NCI-H2196 (cell line): ENCODE measurements at regions not wholly inside any gene's neighbourhood (a gene's known extent, or its start where the extent isn't known, plus 50 kb on each side); places are given as distances from the start of the nearest gene placed in this dataset.
"Not testable (repeated sequence)": the region's sequence is repeated elsewhere in the genome, so short reads cannot be mapped to it uniquely, and the experiment has no call there.

Experiments
- DNase-seq: peaks from one replicate; lab custom pipeline; 2025; ENCODE audit not compliant: unreplicated experiment; lab: John Stamatoyannopoulos, UW

DNA sequence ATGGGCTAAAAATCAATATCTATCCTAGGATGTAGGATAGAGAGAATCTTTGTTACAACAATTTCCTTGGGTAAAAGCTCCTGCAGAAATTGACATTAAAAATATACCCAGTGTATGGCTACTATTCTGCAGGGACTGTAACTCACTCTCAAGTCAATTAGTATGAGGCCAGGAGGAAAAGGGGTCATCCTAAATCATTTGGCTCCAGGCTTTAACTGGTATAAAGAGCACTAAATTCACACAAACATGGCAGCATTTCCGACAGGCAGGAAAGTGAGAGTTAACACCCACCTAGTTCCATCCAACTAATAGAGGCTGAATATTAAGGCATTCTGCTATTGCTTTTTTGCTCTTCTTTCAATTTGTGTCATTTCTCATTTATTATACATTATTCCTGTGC lies 218.6 kb upstream of the C1orf87 start:
- no peak for DNase-seq

DNA sequence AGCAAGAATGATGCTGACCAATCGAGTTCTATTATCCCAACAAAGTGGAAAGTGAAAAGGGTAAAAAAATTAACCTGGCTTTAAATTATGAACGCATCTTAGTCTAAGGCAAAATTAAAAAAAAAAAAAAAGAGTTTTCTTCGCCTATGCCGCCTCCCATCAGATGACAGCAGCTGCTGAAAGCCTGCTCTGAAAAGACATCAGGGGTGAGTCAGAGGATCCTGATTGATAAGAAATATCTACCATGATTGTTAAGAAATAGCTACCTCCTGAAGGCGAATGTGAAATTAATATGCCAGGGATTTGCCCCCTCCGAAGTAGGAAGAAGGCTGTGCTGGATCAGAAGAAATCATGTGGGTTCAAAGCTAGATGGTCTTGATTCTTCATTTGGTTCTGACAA lies 216.8 kb upstream of the C1orf87 start:
- no peak for DNase-seq

GRCh38 chr1:60287536-60287935 lies 214.0 kb upstream of the C1orf87 start:
- DNase-seq: no peak

DNA sequence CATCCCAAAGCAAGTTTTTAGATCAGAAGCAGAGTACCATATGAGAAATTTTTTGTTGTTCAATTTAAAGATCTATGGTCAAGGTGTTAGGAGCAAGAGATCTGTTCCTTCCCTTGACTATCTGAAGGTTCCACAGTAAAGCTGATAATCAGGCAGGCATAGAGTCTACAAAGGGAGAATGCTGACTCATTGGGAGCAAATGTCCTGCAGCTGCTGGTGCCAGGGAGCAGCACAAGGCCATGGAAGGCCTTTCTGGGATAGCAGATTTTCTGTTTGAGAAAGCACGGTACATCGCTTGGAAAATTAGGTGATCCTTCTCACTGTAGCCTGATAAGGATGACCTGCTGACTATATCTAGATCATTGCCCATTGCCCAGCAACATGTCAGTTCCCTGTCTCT lies 210.1 kb upstream of the C1orf87 start:
- DNase-seq: no peak

GRCh38 chr1:60281360-60281932 lies 207.9 kb upstream of the C1orf87 start:
- peak; percentile 69 for DNase-seq

- no peak for DNase-seq
These were observed 207.2 kb upstream of the C1orf87 start for GRCh38 chr1:60280819-60281218.

GRCh38 chr1:60280256-60280655 lies 206.7 kb upstream of the C1orf87 start:
- no peak for DNase-seq

- no peak for DNase-seq
These were observed 206.2 kb upstream of the C1orf87 start for GRCh38 chr1:60279798-60280197.

DNA sequence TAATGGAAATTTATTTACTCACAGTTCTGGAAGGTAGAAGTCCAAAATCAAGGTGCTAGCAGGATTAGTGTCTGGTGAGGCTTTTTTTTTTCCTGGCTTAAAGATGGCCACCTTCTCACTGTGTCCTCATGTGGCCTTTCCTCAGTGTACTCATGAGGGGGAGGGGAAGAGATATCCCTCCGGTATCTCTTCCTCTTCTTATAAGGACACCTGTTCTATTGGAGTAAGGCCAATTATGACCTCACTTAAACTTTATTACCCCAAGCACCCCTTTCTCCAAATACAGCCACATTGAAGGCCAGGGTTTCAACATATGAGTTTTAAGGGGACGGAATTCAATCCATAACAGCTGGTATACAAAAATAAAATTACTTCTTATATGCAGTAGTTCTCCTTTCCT lies 203.7 kb upstream of the C1orf87 start:
- DNase-seq: peak; percentile 39

GRCh38 chr1:60274422-60275290 lies 201.1 kb upstream of the C1orf87 start:
- no peak for DNase-seq

DNA sequence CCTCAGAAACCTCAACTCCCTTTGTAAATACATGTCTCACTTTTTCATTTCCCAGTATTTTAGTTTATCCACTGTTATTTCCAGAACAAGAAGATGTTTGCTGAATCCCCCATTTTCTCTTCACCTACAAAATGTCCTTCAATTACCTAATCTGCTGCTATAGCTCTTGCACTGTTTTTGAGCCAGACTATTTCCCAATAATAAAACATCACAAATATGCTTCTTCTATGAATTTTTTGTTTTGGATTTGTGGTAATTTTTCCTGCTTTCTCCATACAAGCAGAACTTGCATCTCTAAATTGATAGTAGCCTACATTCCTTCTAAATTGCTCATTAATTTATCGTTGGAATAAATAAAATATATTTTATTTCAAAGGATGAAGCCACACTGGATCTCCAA lies 199.6 kb upstream of the C1orf87 start:
- no peak for DNase-seq

GRCh38 chr1:60271041-60271440 lies 197.5 kb upstream of the C1orf87 start:
- DNase-seq: no peak

GRCh38 chr1:60268451-60268850 lies 194.9 kb upstream of the C1orf87 start:
- no peak for DNase-seq

DNA sequence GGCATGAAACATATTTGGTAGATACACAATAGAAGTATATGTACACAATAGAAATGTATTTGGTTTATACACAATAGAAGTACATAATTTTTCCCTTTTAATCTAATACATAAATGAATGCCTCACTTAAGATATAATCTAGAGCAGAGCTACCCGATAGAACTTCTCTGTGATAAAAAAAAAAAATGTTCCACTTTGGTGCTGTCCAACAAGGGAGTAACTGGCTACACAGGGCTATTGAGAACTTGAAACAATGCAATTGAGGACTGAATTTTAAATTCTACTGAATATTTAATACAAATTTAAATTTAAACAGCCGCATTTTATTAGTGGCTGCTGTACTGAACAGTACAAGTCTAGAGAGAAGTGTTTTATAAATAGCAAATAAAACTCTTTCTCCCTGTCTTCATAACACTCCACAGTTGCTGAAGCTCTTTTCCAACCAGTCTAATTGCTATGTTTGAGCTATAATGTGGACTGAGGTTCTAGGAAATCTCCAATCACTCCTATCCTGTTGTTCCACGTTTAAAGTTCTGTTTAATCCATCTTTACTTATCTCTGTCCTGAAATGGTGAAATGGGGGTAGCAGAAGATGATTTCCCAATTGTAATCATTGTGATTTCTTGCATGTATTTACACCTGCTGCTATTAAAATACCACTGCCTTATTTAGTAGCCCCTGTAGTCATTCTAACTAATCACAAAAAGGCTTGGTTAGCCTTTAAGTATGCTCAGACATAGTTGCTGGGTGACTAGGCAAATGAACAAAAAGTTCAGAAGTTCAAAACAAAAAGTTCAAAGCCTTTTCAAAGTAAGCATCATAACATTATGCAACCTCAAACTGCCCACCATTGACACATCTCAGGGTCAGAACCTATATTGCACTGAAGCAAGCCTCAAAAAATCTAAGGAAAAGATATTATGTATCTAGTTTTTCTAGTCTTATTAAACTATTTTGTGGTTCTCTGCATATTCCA lies 192.3 kb upstream of the C1orf87 start:
- DNase-seq: no peak

DNA sequence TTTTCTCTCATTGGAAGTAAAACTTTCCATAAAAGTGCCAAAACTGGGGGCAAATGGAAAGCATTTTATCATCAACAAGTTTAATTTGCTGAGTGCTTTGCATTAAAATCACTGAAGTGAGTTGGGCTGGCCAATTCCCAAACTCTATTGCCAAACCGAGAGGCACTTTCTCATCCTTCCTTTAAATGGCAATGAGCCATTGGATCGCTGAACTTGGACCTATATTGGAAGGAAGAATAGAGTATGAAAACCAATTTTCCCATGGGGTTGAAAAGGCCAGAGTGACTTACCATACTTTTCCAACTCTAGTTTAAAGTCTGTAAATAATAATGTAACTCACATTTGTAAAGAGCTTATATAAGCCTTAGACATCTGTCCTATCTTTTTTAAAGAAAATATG lies 189.1 kb upstream of the C1orf87 start:
- no peak for DNase-seq

- no peak for DNase-seq
These were observed 184.0 kb upstream of the C1orf87 start for GRCh38 chr1:60257531-60257930.

GRCh38 chr1:60255565-60255964 lies 182.0 kb upstream of the C1orf87 start:
- no peak for DNase-seq

GRCh38 chr1:60251426-60251825 lies 177.9 kb upstream of the C1orf87 start:
- no peak for DNase-seq

GRCh38 chr1:60247467-60247866 lies 173.9 kb upstream of the C1orf87 start:
- DNase-seq: not testable (repeated sequence)

DNA sequence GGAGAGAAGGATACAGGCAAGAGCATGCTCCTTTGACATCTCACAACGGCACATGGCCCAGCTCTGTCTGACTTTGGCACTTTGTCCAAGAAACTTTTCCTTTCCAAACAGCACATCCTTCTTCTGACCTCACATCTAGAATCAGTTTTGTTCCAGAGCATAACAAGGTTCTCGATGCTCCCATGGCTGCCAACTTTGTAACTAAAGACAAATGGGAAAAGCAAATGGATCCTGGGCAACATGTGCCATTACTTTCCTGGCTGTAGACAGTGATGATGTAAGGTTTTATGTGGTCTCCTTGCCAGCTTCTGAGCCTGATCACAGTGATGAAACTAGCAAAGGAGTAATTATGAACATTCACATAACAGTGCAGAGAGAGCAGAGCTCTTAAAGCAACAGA lies 171.8 kb upstream of the C1orf87 start:
- DNase-seq: no peak

DNA sequence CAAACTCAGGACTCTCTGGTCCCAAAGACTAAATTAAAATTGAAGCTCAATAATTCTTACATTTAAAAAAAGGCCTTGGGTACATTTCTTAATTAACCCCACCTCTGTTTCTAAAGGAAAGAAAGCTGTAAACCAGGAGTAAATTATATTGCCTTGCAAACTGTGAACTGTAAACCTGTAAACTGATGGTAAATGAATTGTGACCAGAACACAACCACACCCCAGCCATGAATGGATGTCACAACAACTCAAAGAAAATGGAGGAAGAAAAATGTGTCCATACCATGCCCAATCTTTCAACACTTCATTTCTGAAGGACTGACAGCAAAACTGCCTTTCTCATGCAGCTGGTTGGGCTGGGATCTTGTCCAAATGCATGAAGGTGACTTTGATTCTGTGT lies 171.3 kb upstream of the C1orf87 start:
- DNase-seq: no peak

- no peak for DNase-seq
These were observed 161.7 kb upstream of the C1orf87 start for GRCh38 chr1:60235275-60235674.
